ENCODE measurements at regions not wholly inside any gene's neighbourhood (a gene's known extent, or its start where the extent isn't known, plus 50 kb on each side); places are given as distances from the start of the nearest gene placed in this dataset.

DNA sequence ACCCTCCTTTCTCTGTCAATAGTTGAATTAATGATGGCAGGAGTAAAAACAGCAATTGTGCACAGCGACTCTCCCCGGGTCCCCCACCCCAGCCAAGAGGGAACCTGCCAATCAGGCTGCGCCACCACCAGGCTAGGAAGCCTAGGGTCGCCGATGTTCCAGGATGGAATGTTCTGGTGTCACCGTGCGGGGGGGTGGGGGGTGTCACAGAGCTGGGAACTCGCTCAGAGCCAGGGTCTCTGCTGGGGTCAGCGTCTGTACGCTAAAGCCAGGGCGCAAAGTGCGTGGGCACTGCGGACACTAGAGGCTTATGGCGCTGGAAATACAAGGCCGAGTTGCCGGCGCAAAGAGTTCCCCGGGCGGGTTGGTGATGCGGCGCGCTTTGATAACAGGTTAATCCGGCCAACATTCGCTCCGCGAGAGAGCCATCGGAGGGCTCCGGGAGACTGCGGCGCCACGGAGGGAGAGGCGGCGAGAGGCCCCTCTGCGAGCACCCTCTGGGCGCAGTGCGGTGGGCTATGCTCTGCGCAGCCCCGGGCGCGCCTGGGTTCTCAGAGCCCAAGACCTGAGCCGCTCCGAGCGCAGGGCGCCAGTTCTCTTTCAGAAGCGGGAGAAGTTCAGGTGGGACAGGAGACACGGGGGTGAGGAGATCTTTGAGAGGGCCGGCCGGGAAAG, 192.3 kb downstream of the EMX2 start:
- Histone ChIP-seq H3K27ac (no peak overlapping the region), H3K27me3 (peaks cover 100% of the 10 kb centered on the region), H3K36me3 (no peaks in the 10 kb centered on the region), H3K4me3 (ENCODE audit: low read depth in 1 of 2, low read length in 1 of 2) (no peak overlapping the region), H3K9me3 (no peaks in the 10 kb centered on the region), H3K4me1 (ENCODE audit: control insufficient read depth in 1 of 2, insufficient read depth in 1 of 2, low read depth in 1 of 2, low read length in 1 of 2) (no peaks in the 10 kb centered on the region)
- TF ChIP-seq, protein P1, sequence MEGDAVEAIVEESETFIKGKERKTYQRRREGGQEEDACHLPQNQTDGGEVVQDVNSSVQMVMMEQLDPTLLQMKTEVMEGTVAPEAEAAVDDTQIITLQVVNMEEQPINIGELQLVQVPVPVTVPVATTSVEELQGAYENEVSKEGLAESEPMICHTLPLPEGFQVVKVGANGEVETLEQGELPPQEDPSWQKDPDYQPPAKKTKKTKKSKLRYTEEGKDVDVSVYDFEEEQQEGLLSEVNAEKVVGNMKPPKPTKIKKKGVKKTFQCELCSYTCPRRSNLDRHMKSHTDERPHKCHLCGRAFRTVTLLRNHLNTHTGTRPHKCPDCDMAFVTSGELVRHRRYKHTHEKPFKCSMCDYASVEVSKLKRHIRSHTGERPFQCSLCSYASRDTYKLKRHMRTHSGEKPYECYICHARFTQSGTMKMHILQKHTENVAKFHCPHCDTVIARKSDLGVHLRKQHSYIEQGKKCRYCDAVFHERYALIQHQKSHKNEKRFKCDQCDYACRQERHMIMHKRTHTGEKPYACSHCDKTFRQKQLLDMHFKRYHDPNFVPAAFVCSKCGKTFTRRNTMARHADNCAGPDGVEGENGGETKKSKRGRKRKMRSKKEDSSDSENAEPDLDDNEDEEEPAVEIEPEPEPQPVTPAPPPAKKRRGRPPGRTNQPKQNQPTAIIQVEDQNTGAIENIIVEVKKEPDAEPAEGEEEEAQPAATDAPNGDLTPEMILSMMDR (IDR thresholded peaks at IDR 0.05): no peak

DNA sequence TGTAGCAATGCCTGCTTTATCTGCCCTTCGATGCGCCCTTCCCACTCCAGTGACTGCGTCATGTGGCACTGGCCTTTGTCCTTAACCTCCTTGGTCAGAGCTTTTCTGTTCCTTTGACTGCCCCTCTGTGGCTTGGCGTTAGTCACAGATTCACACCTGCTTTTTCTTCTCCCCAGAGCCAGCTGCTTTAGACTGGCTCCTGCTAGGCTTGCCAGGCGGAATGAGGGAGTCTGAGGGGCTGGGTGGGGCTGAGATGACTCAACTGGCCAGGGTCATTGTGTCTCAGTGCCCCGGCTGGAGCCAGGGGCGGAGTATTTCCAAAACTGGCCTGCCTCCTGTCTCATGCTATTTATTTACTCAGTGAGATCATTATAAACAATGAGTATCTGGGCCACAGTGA, 194.1 kb downstream of the EMX2 start:
- TF ChIP-seq, protein P1 (IDR thresholded peaks at IDR 0.05): no peak
- peaks cover 97% of the 10 kb centered on the region for H3K27me3 ChIP-seq
- no peaks in the 10 kb centered on the region for H3K9me3 ChIP-seq
- H3K4me1 ChIP-seq (ENCODE audit: control insufficient read depth in 1 of 2, insufficient read depth in 1 of 2, low read depth in 1 of 2, low read length in 1 of 2): no peaks in the 10 kb centered on the region
- H3K4me3 ChIP-seq (ENCODE audit: low read depth in 1 of 2, low read length in 1 of 2): no peak overlapping the region
- H3K36me3 ChIP-seq: no peaks in the 10 kb centered on the region
- no peak overlapping the region for H3K27ac ChIP-seq

DNA sequence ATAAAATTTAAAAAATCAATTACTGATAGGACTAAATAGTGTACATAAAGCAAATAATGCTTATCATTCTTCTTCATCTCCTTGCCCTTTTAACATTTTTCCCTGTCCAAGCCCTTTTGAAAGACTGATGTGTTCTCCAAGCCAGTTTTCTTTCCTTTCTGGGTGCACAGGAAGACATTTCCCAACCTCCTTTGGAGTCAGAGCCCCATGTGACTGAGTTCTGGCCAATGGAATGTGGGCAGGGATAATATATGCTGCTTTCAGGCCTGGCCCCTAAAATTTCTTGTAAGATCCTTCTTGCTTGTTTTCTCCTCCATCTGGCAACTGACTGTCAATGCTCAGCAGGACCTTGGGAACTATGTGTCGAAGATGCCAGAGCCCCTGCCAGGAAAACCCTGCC, 197.5 kb downstream of the EMX2 start:
- no peak overlapping the region for H3K4me3 ChIP-seq (ENCODE audit: low read depth in 1 of 2, low read length in 1 of 2)
- H3K27me3 ChIP-seq: peaks cover 96% of the 10 kb centered on the region
- no peaks in the 10 kb centered on the region for H3K4me1 ChIP-seq (ENCODE audit: control insufficient read depth in 1 of 2, insufficient read depth in 1 of 2, low read depth in 1 of 2, low read length in 1 of 2)
- H3K9me3 ChIP-seq: no peaks in the 10 kb centered on the region
- H3K36me3 ChIP-seq: no peaks in the 10 kb centered on the region
- H3K27ac ChIP-seq: no peak overlapping the region
- TF ChIP-seq, protein P1 (IDR thresholded peaks at IDR 0.05): no peak

DNA sequence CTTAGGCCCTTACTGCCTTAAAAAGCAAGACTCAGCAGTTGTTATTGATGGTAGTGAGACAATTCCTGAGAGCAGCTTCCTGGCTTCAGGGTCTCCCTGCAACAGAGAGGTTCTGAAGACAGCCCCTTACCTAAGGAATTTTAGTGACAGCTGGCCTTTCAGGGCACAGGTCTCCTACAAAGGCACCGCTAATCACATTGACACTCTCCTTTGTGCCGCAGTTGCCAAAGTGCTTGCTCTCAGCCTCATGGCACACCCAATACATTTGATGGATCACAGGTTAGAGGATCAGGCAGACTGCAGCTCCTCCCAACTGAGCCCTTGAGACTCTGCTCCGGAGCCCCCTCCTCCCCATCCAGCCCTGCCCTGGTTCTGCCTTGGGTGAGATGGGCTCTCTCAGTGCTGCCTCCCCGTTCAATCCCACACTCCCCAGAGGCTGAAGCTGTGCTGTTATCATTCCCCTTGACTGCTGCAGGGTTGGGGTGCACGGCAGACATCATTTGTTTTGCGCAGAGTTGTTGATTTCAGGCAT, 198.2 kb downstream of the EMX2 start:
- Histone ChIP-seq H3K27ac (no peak overlapping the region), H3K4me3 (ENCODE audit: low read depth in 1 of 2, low read length in 1 of 2) (no peak overlapping the region), H3K9me3 (no peaks in the 10 kb centered on the region), H3K36me3 (no peaks in the 10 kb centered on the region), H3K27me3 (peaks cover 96% of the 10 kb centered on the region), H3K4me1 (ENCODE audit: control insufficient read depth in 1 of 2, insufficient read depth in 1 of 2, low read depth in 1 of 2, low read length in 1 of 2) (no peaks in the 10 kb centered on the region)
- TF ChIP-seq, protein P1 (IDR thresholded peaks at IDR 0.05): no peak

DNA sequence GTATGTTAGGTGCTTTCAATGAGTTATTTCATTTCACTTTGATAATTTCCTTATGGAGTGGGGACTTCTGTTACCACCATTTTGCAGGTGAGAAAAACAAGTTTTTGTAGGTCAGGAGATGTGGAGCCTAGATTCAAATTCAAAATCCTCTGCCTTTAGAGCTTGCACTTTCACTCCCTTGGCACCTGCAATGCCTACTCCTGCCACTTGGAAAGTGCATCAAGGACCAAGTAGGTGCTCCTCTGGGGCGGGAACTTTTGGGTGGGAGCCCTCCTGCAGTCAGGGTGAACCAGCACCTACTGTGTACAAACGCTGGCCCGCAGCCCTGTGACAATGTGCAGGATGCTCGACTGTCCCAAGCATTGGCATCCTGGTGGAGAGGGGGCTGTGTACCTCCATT, 199.0 kb downstream of the EMX2 start:
- TF ChIP-seq, protein P1 (IDR thresholded peaks at IDR 0.05): no peak

More for the DNA sequence above, 199.0 kb downstream of the EMX2 start:
- Histone ChIP-seq H3K27me3 (peaks cover 95% of the 10 kb centered on the region), H3K27ac (no peak overlapping the region), H3K4me1 (ENCODE audit: control insufficient read depth in 1 of 2, insufficient read depth in 1 of 2, low read depth in 1 of 2, low read length in 1 of 2) (no peaks in the 10 kb centered on the region), H3K9me3 (no peaks in the 10 kb centered on the region), H3K36me3 (no peaks in the 10 kb centered on the region), H3K4me3 (ENCODE audit: low read depth in 1 of 2, low read length in 1 of 2) (no peak overlapping the region)
